NCI-H2107 (cell line): ENCODE measurements at regions not wholly inside any gene's neighbourhood (a gene's known extent, or its start where the extent isn't known, plus 50 kb on each side); places are given as distances from the start of the nearest gene placed in this dataset.
"Not testable (repeated sequence)": the region's sequence is repeated elsewhere in the genome, so short reads cannot be mapped to it uniquely, and the experiment has no call there.

Experiments
- DNase-seq: peaks from one replicate; lab custom pipeline; 2025; lab: John Stamatoyannopoulos, UW

DNA sequence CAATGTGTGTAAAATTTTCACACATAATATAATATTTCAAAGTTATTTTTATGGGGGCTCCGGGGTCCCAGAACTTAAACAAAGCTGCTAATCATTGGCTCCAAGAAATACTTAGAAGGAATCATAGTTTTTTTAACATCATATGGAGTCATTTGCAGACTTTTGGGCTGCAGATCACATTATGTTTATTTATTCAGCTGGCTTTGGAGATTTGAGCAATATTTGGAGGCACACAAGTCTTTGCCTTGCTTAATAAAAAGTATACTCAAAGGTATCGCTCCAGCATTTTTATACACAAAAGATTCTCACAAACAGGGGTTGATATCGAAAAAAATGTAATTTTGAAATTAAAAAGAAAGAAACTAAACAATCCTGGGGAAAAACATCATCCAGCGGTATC lies 382.5 kb upstream of the TENM3 start:
- DNase-seq = no peak

DNA sequence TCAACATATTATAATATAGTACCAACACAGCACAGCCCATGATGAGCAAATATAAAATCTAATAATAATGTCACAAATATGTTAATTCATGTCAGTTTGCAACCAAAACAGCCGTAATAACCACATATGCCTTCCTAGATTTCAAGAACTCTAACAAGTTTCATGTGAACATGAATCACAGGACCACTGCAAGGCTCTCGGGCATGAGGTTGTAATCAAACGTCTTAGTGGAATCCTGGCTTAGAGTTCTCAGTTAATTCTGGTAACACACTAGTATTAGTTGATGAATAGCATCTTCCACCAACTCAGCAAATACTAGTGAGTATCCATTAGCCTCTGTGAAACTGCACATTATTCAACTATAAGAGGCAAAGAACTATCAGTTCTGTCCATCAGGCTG lies 379.3 kb upstream of the TENM3 start:
- no peak for DNase-seq

DNA sequence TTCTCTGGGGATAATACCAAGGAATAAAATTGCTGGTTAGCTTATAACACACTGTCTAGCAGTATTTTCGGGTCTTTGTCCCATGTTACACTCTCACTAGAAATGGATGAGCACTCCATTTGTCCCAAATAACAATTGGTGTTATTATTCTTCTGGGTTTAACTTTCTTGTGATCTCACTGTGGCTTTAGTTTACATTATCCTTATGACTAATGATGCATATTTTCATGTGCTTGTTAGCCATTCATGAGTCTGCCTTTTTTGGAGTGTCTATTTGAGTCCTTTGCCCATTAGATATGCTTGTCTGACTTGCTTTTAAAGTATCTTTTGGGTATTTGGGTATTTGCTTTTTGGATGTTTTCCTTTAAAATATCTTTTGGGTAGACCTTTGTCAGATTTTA lies 372.9 kb upstream of the TENM3 start:
- no peak for DNase-seq

DNA sequence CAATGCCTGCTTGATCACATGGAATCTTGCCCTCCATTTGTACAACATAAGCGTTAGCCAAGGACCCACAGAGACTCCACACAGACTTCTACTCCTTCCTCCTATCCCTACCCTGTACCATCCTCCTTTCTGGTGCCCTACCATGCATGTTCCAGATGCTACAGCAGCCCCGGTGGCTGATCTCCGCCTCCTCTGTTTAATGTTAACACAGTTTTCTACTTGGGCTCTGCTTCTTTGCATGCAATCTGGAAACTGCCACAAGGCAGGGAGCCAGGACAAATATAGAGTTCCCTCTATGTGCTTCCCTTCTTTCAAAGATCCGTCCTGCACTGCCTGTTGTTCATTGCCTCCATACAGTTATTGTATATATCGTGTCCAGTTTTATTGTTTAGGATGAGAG lies 368.6 kb upstream of the TENM3 start:
- no peak for DNase-seq

DNA sequence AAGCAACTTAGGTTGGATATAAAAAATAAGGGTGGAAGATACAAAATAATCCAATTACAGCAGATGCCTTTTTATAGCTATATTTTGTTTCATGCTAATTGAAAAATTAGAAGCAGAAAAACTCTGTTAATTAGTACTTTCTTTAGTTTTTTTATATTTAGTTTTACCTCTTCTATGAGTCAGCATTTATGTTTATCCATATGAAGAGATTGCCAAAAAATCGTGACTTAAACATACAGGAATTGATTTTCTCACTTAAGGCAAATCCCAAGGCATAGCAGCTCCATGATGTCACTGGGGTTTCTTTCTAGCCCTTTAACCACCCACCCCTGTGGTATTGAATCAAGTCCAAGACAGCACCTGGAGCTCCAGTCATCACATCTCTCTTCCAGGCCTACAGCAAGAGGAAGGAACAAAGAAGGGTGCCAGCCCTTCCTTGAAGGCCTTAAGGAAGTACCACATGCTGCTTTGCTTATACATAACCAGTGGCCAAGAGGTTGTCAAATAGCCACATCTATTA lies 365.8 kb upstream of the TENM3 start:
- DNase-seq = no peak

DNA sequence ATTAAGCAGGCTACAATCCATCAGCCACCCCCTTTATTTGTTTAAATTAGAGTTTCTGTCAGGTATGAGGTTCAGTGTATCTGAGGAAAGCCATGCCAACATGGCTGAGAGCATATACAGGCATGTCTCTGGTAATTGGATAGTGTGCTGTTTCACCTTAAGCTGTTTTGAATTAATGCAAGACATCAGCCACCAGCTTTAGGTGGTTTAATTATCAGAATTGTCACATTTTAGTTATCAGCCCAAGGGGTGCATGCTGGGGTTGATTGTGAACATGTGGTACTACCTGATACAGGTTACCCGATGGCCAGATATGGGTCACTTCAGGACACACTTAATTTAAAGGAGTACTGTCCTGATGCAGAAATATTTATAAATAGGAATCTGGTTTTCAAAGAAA lies 353.2 kb upstream of the TENM3 start:
- no peak for DNase-seq

DNA sequence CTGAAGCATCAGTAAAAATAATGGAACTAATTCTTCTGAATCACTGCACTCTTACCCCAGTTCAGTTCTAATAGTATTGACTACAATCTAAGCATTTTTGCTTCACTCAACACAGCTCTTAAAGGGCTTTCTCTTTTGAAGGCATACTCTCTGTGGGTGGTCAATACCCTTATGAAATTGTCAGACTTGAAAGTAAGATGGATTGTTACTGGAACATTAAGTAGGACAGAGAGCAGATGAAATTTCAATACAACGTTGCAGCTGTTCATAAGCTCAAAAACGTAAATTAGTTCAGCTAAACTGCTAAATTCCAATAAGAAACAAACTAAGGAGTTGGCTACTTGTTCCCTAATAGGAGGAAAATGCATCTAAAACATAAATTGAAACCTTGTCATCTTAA lies 352.3 kb upstream of the TENM3 start:
- DNase-seq = no peak

DNA sequence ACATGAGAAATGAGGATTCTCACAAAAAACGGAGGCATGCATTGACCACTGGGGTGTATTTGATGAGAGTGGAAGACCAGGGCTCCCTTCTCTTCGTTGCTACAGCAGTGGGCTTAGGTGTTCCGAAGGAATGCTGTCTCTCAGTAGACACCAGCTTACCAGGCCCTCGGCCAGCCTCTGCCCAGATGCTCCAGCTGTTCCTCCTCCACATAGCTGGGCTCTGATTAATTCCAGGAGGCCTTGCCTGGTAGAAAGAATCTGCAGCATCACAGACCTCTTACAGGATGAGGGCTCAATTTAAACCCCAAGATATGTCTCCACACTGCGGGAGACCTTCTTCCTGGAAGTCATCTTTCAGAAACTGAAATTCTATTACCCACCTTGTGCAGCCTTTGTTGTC lies 346.6 kb upstream of the TENM3 start:
- no peak for DNase-seq

DNA sequence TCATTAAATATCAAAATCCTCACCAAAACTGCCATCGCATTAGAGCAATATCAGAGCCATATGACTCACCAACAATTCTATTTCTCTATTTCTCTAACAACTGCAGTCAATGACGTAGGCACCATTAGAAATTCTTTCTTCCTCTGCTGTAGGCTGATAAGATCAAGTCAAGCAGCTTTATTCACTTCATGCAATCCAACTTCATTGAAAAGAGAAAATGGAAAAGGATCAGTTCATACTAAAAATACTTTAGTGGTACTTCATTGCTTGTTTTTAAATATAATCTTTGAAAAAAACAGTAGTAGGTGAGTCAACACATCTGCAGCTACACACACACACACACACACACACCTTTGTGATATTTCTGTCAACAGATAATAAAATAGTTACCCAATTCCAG lies 345.3 kb upstream of the TENM3 start:
- DNase-seq = no peak

DNA sequence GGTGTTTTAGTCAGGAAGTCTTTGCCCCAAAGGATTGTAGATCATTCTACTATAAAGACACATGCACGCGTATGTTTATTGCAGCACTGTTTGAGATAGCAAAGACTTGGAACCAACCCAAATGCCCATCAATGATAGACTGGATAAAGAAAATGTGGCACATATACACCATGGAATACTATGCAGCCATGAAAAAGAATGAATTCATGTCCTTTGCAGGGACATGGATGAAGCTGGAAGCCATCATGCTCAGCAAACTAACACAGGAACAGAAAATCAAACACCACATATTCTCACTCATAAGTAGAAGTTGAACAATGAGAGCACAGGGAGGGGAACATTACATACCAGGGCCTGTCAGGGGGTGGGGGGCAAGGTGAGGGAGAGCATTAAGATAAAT lies 340.8 kb upstream of the TENM3 start:
- not testable (repeated sequence) for DNase-seq

DNA sequence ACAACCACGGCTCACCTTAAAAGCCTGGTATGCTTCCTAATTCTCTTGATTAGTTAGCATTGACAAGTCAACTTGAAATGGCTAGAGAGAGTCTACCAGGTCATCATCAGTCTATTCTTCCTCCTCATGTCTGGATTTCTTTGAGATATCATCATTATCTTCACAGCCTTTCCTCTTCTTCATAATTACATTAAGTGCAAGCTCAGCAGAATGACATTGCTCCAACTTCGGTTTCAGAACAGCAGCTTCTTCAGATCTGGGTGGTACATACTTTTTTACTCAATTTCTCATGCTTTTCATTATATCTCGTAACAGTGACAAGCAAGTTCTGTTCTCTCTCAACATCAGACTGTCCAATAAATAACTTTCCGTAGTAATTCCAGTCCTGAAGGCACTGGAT lies 337.5 kb upstream of the TENM3 start:
- no peak for DNase-seq

DNA sequence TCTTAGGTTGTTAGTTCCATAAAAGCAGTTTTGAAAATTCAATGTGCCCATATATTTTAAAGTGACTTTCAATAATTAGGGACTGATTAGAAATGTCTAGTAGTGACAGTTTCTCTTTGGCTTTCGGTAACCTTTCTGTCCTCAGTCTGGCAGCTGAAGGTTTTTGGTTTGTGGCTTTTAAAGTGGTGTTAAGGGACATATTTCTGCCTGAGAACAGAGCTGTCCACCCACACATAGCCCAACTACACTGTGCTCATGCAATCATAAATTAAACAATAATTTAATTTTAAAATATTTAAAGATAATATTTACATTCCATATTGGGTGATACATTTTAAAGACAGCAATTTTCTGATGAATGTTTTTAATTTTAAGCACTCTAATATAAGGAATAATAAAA lies 335.0 kb upstream of the TENM3 start:
- no peak for DNase-seq

DNA sequence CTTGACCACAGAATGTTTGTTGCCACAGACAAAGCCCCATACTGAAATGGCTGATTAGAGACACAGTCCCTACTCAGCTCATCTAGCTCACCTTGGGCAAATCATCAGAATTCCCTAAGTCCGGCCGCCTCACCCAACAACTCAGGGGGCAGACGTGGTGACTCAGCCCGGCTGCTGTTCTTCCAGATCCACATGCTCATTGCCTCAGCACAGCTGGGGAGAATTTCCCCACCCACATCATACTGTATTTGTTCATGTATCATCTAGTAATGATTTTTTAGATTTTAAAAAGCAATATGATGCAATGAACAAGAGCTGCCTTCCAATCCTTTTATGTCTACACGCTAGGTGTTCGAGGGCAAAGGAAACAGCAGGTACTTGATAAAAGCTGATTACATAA lies 333.8 kb upstream of the TENM3 start:
- DNase-seq = no peak

DNA sequence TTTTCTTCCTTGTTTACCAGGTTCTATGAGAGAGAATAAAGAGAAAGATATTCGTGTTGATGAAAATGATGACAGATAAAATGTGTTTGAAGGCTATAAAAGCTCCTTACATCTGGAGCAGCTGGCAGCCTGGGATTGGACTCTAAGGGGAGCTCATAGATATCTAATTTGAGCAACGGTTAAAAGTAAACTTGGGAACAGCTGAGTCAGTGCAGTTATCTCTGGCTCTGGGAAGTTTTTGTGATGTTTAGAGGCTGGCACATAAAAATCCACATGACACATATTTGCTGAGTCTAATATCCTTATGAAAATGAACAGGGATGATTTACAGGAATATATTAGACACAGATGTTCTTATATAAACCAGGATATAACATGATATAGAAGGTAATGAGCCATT lies 331.8 kb upstream of the TENM3 start:
- DNase-seq = no peak

DNA sequence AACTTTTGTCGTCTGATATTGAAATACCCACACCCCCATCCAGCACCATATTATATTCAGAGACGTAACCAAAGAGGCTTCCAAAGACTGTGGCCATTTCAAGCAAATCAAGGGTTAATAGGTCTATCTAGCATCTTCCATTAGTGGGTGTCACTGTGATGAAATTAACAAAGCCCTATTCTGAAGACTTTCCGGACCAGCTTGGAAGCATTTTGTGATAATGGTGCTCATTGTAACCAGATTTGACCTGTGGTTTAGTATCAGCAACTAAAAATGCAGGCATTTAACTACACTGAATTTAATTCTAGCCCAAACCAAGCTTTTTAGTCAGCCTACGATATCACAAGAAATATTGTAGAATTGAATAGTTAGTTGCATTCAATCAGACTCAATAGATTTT lies 309.7 kb upstream of the TENM3 start:
- no peak for DNase-seq

DNA sequence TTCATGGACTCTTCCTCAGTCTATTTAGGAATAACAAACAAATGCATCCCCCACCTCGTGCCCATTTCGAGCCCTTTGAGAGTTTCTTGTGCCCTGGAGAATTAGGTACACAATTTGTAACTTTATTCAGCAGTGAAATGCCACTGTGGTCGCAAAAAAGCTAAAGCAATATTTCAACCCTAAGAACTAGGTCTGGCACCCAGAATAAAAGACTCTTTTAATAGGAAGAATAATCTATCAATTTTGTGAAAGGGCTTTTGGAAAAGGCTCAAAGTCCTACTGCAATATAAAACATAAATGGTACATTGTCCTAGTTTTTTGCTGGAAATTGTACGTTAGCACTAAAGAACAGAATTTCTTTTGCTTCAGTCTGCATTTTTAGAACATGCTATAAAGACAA lies 304.6 kb upstream of the TENM3 start:
- DNase-seq = no peak

DNA sequence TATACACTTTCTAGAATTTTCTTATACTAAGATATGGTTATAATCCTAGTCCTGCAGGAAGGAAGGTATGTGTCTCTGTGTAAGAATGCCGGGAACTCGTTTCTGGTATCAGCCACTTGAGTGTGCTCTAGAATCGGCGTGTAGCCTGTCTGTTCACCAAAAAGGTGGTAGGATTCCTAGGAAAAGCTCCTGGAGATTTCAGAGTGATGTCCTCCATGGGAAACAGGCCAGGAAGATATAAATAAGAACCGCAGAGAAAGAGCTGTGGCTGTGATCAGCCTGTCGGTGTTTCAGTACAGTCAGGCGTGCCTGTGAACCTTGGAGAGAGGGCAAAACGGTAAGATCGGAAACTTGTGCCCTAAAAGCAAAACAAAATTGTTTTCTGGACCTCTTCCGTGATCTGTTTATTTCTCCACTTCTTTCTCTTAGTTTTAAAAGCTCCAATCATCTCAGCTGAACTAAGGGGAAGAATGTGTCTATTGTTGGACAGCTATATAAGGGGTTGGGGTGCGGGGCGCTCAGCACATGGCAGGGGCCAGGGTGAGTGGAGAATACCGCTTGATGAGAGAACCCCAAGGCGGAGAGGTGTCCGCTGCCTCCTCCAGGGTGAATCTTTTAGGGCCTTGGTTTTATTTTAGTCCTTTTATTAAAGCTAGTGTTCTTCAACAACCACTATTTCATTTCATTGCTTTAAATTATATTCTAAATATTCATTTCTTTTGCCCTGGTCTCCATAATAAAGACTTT lies 303.8 kb upstream of the TENM3 start:
- no peak for DNase-seq

DNA sequence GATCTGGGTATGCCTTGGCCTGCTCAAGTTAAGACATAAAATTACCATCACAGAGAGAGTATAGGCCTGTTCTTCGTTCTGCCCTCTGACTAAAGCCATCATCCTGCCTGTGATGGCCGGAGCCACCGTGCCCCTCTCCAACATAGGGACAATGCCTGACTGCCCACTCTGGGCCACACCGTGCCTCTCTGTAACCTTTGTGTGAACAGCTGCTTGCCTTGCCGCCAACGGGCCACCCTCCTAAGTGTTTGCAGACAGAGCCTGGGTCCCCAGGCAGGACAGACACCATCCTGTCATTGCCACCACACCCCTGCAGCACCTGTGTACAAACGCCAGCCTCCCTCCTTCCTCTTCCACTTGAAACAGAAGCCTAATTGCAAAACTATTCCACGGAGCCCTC lies 298.7 kb upstream of the TENM3 start:
- DNase-seq = no peak

DNA sequence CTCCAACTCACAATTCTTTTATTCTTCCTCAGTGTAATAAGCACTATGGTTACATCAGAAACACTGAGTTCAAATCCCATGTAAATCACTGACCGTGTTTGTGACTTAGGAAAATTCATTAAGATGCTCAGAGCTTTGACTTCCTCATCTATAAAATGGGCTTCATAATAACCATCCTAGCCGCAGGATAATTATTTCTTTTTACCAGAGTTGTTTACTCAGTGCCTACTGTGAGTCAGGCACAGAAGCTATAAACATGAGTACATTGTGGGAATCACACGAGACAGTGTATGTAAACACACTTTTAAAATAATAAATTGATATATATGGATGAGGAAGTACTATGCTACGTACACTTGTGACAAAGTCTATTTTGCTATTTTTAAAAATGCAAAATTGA lies 296.3 kb upstream of the TENM3 start:
- no peak for DNase-seq

DNA sequence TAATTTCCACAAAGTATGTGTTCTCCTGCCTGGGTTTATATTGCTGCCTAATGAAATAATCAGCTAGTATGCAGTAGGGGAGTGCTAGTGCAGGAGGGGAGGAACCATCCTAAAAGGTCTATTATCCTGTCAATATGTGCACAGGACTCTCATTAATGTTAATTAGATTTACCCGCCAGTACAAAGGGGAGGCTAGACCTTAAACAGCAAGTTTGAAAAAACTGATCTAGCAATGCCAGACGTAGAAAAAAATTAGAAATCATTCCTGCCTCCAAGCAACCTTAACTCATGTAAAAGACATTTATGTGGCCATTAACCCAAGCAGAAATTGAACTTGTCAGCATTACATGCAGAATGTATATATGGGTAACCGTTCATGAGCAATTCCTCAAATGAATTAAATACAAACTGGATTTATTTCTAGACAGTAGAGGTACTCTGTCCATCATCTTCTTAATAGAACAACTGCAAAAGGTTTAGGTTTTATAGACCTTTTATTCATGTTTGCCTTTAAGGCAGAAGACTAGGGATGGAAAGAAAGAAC lies 294.3 kb upstream of the TENM3 start:
- DNase-seq = no peak

DNA sequence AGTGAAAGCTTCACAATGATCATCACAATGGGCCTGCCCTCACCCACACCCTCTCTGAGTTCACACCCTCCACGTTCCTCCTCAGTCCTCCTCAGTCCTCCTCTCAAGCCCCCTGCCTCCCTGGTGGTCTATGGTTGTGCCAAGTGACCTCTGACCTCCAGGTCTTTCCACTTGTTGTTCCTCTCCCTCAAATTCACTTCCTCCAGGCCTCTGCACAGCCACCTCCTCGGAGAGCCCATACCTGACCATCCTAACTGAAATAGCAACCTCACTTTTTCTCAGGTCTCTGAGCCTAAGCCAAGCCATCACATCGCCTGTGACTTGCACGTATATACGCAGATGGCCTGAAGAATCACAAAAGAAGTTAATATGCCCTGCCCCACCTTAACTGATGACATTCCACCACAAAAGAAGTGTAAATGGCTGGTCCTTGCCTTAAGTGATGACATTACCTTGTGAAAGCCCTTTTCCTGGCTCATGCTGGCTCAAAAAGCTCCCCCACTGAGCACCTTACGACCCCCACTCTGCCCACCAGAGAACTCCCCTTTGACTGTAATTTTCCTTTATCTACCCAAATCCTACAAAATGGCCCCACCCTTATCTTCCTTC lies 293.4 kb upstream of the TENM3 start:
- DNase-seq = no peak

DNA sequence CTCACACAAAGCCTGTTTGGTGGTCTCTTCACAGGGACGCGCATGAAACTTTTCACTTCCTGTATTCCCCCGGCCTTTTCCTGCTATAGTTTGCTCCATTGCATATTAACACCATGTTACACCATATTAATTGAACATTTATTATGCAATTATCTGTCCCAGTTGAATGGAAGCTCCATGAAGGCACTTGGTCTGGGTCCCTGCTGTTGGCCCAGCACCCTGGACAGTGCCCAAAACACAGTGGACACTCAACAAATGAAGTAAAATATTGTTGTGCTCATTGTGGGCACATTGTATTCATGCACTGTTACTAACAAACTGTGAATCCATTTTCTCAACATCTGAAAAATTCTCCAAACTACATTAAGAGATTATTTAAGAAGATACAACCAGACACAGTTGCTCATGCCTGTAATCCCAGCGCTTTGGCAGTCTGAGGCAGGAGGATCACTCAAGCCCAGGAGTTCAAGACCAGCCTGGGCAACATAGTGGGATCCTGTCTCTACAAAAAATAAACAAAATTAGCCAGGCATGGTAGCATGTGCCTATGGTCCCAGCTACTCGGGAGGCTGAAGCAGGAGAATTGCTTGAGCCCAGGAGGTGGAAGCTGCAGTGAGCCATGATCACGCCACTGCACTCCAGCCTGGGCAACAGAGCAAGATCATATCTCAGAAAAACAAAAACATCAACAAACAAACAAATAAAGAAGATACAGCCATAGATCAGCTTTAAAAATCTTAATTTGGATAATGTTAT lies 292.7 kb upstream of the TENM3 start:
- no peak for DNase-seq

DNA sequence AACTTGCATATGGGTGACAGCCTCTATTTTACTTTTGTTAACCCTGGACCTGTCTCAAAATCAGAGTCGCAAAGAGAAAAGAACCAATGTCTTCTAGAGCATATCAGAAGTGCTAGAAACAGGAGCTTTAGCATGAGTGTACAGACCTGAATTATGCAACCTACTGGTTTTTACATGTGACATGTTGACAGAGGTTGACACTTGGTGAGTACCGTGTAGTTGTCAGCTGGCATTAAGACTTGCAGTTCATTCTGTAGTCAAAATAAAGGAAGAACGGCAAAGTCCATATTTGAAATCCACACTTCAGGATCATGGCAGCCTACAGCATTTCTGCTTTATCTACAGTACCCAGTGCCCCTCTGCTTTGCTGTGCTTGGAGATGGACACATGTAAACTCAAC lies 291.9 kb upstream of the TENM3 start:
- DNase-seq = no peak
